Posterior vena cava (tissue), 2 donors: ENCODE measurements at regions not wholly inside any gene's neighbourhood (a gene's known extent, or its start where the extent isn't known, plus 50 kb on each side); places are given as distances from the start of the nearest gene placed in this dataset.
"Not testable (repeated sequence)": the region's sequence is repeated elsewhere in the genome, so short reads cannot be mapped to it uniquely, and the experiment has no call there.

Experiments used
- DNase-seq: peaks from one replicate; pipeline ENCODE4 v3.0.0-alpha.2; 2020; ENCODE audit warnings: low spot score
- intact Hi-C, 2 donors: fragments of 100-400 bp; cut with DNase I; formaldehyde crosslinking; loops; one replicate each; pipeline versions ENCODE4 v1.14.1 to v1.14.2; 2022 to 2023
- donor health status: DM: yes; HTN: yes; CAD: no.
- donor health status: DM: yes; HTN: yes; CAD: no.

- intact Hi-C loops, result loop anchor here in 1 of 2 donors (5.0 kb wide), 1 partner anchor 1393 kb away; no protein-coding TSS in a partner anchor
- no peak for DNase-seq
Observed at GRCh38 chr3:72044231-72044855, 259.4 kb upstream of the PROK2 start.

GRCh38 chr3:72043204-72044133 is 258.5 kb upstream of the PROK2 start:
- no peak for DNase-seq
- intact Hi-C loops, result loop anchor here in 1 of 2 donors (5.0 kb wide), 1 partner anchor 1394 kb away; no protein-coding TSS in a partner anchor

- intact Hi-C loops, result loop anchor here in 1 of 2 donors (5.0 kb wide), 1 partner anchor 1395 kb away; no protein-coding TSS in a partner anchor
- DNase-seq, result no peak
Observed at GRCh38 chr3:72042397-72043203, 257.7 kb upstream of the PROK2 start.

- no peak for DNase-seq
- intact Hi-C loops, result loop anchor here in 1 of 2 donors (5.0 kb wide), 1 partner anchor 1396 kb away; no protein-coding TSS in a partner anchor
Observed at GRCh38 chr3:72041511-72041910, 256.6 kb upstream of the PROK2 start.

GRCh38 chr3:72041076-72041475 is 256.1 kb upstream of the PROK2 start:
- intact Hi-C loops, result loop anchor here in 1 of 2 donors (5.0 kb wide), 1 partner anchor 1396 kb away; no protein-coding TSS in a partner anchor
- no peak for DNase-seq

GRCh38 chr3:72039677-72040076 is 254.7 kb upstream of the PROK2 start:
- no peak for DNase-seq
- intact Hi-C loops, result loop anchor here in 1 of 2 donors (5.0 kb wide), 1 partner anchor 1398 kb away; no protein-coding TSS in a partner anchor

GRCh38 chr3:72036899-72037298 is 252.0 kb upstream of the PROK2 start:
- intact Hi-C loops, result no loop called here
- no peak for DNase-seq

GRCh38 chr3:72035606-72036005 is 250.7 kb upstream of the PROK2 start:
- intact Hi-C loops, result no loop called here

GRCh38 chr3:72034986-72035385 is 250.0 kb upstream of the PROK2 start:
- intact Hi-C loops, result no loop called here
- no peak for DNase-seq

More at GRCh38 chr3:72035606-72036005, 250.7 kb upstream of the PROK2 start:
- DNase-seq, result no peak

GRCh38 chr3:72033666-72034428 is 248.9 kb upstream of the PROK2 start:
- no peak for DNase-seq
- intact Hi-C loops, result no loop called here

GRCh38 chr3:72032441-72033135 is 247.6 kb upstream of the PROK2 start:
- intact Hi-C loops, result no loop called here
- no peak for DNase-seq

- DNase-seq, result no peak
- intact Hi-C loops, result no loop called here
Observed at GRCh38 chr3:72031581-72031980, 246.6 kb upstream of the PROK2 start.

GRCh38 chr3:72030296-72030695 is 245.3 kb upstream of the PROK2 start:
- intact Hi-C loops, DNase-seq: not testable (repeated sequence)

GRCh38 chr3:72028726-72029125 is 243.8 kb upstream of the PROK2 start:
- intact Hi-C loops, DNase-seq: not testable (repeated sequence)

GRCh38 chr3:72028307-72028706 is 243.4 kb upstream of the PROK2 start:
- DNase-seq, intact Hi-C loops: not testable (repeated sequence)

- DNase-seq, intact Hi-C loops: not testable (repeated sequence)
Observed at GRCh38 chr3:72027728-72028127, 242.8 kb upstream of the PROK2 start.

- intact Hi-C loops, result no loop called here
- DNase-seq, result no peak
Observed at GRCh38 chr3:72022027-72022426, 237.1 kb upstream of the PROK2 start.

- DNase-seq, result no peak
- intact Hi-C loops, result no loop called here
Observed at GRCh38 chr3:72021531-72021930, 236.6 kb upstream of the PROK2 start.
